NCI-H748 (cell line): ENCODE measurements at regions not wholly inside any gene's neighbourhood (a gene's known extent, or its start where the extent isn't known, plus 50 kb on each side); places are given as distances from the start of the nearest gene placed in this dataset.

ENCODE experiments used
- DNase-seq: peaks from one replicate; lab custom pipeline; 2025; ENCODE audit not compliant: unreplicated experiment; lab: John Stamatoyannopoulos, UW

DNA sequence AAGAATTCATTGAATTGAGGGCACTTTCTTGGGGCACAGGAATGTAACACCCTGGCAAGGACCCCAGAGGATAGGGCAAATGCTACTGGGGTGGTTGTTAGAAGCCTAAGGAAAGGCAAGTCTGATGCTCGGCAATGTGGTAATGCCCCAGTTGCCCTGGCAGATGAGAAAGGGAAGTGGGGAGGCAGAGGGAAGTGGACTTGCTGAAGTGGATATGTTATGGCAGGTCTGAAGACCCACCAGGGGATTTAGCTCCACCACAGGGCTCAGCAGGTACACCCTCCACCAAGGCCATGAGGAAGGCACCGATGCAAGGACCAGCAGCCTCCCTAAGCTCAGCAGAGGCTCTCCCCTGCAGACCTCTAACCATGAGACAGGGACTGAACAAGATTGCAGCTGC lies 184.8 kb downstream of the IRX5 start:
- no peak for DNase-seq

- DNase-seq: no peak
Measured at GRCh38 chr16:55116165-55116920, 185.7 kb downstream of the IRX5 start.

GRCh38 chr16:55118701-55119260 lies 188.1 kb downstream of the IRX5 start:
- DNase-seq: no peak

- no peak for DNase-seq
Measured at GRCh38 chr16:55120408-55120807, 189.7 kb downstream of the IRX5 start.

DNA sequence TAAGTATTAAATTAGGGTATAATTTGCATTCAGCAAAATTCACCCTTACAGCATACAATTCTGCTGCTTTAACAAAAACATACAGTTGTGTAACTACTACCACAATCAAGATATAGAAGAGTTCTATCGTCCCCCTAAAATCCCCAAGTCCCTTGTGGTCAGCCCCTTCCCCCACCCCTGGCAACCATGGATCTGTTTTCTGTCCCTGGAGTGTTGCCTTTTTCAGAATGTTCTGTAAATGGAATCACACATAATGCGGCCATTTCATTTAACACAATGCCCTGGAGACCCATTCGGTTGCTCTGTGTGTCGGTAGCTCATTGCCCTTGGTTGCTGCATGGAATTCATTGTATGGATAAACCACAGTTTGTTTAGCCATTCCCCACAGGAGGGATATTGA lies 190.2 kb downstream of the IRX5 start:
- no peak for DNase-seq

DNA sequence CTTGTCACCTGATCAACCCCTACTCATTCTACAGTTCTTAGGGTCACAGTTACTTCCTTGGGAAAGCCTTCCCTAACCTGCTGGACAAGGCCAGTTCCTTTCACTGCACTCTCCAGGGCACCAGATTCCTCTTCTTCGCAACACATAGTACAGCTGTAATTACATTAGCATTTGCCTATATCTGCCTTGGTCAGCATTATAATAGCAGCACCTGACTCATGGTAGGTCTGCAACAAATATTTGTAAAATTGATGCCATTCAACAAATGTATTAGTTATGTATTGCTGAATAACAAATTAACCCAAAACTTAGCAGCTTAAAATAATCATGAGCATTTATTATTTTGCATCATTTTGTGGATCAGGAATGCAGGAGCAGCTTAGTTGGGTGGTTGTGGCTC lies 193.0 kb downstream of the IRX5 start:
- DNase-seq: no peak

- no peak for DNase-seq
Measured at GRCh38 chr16:55125818-55126385, 195.2 kb downstream of the IRX5 start.

DNA sequence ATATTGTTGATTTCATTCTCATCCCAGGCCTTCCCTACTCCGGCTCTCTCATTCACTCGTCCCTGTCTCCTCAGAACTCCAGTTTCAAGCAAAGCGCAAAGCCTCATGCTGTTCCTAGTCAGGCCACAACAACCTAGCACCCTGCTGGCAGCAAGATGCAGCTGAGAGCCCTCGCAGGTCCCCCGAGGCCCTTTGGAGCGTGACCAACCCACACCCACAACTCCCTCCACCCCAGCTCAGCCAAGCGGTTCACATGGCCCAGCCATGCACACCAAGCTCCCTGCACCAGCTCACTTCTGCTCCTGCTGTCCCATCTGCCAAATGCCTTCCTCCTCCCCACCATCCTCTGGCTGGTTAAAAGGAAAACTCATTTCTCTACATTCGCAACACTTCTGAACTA lies 195.8 kb downstream of the IRX5 start:
- no peak for DNase-seq

- DNase-seq: no peak
Measured at GRCh38 chr16:55130456-55130855, 193.5 kb upstream of the IRX6 start.

DNA sequence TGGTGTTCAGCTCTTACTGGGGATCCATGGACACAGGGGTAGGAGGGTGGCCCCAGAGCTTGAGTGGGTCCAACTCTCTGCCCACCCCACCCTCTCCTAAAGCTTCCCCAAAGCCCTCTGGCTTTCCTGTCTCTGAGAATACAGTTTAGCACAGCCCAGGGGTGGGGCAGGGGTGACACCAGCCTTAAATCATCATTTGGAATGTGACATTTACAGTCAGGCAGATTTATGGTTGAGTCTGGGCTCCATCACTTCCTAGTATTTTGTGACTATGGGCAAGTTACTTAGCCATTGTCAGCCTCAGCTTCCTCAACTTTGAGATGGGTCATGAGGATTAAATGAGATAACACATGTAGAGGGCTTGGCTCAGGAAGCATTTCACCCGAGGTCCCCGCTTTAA lies 193.1 kb upstream of the IRX6 start:
- no peak for DNase-seq

- DNase-seq: peak; percentile 28
Measured at GRCh38 chr16:55133654-55134053, 190.3 kb upstream of the IRX6 start.

DNA sequence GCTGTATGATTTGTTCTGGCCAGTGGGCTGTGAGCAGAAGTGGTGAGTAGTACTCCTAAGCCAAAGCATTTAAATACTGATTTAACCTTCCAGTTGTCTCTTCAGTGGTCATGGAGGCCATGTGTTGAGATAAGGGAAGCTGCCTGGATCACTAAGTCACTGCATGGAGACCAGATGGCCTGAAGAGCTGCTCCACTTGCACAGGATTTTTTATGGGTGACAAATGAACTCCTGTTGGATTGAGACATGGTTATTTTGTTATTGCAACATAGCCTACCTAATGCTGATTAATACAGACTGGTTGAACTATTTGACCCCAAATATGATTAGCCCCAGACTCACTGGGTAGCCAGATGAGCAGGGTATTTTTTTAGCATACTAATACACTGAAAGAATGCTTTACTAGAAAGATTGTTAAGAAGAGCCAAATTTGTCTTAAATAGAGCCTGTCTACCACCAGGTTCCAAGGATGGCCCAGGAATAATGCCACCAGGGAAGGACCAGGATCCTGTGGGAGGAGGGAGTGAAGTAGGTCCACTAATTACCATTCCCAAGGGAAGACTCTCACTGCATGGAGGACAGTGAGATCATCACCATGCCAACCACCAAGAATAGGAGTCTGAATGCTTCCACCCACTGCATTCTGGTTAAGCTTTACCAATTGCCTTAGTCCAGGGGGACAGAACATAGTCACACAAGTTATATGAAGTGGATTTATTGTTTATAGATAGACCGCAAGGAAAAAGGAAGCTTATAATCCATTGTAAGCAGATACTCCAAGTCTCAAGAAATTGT lies 187.4 kb upstream of the IRX6 start:
- peak; percentile 22 for DNase-seq

GRCh38 chr16:55138298-55138697 lies 185.7 kb upstream of the IRX6 start:
- DNase-seq: no peak

GRCh38 chr16:55142405-55142804 lies 181.6 kb upstream of the IRX6 start:
- DNase-seq: no peak

DNA sequence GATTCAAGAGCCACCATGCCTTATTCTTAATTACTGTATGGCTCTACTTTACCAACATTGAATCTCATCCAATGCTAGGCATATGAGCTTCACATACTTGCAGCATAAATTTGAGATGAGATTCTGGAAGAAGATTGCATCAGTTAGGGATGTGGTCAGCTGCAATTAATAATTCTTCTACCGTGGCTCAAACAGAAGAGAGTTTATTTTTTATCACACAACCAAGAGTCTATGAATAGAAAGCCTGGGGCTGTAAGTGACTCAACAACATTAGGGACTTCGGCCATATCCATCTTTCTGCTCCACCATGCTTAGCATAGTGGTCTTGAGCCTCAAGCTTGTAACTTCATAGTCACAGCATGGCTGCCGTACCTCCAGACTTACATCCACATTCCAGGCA lies 179.4 kb upstream of the IRX6 start:
- DNase-seq: no peak

DNA sequence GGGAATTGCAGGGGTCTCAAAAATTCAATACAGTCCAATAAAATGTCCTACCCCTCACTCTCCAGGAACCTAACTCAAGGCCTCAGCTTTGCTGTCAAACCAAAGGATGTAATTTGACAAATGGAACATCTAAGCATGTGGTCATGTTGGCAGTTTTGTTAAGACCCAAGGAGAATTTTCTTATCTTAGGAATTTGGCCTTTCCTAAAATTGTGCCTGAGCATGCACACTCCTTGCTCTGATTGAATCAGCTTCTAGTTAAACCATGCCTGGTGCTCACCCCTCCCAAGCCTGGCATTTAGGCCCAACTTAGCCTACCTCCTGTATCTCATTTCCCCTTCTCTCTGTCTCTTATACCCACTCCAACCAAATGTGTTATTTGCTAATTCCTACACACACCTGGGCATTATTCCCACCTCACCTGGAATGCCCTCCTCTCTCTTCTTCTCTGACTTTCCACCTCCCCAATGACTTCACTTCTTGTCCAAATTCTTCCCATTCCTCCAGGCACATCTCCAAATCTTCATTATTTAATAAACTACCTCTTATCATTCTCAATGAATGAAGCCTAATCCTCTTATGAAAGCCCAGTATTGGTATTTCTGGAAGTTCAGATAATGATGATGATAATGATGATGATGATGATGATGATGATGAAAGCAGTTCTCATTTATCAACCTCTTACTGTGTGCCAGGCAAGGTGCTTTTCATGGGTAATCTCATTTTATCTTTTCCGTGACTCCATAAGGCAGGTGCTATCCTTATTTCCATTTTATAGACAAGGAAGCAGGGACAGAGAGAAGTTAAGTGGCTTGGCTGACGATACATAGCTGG lies 178.0 kb upstream of the IRX6 start:
- no peak for DNase-seq

DNA sequence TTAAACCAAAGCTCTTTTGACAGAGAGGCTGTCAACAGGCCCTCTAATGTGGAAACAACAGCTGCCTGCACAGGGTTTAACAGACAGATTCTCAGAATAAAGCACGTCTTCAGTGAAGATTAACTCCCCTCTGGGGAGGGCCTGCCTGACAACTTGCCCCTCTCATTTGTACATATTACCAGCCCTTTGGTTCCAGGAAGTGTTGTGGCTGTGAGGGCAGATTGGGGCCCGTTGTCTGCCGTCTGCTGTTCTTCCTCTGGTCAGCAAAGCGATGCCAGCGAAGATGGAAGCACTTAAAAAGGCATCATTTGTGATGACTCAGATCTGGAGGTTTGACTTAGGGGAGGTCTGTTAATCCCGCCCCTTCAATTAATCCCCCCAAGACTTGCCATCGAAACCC lies 177.0 kb upstream of the IRX6 start:
- DNase-seq: no peak

GRCh38 chr16:55147396-55147795 lies 176.6 kb upstream of the IRX6 start:
- no peak for DNase-seq

- DNase-seq: no peak
Measured at GRCh38 chr16:55149622-55150021, 174.4 kb upstream of the IRX6 start.

DNA sequence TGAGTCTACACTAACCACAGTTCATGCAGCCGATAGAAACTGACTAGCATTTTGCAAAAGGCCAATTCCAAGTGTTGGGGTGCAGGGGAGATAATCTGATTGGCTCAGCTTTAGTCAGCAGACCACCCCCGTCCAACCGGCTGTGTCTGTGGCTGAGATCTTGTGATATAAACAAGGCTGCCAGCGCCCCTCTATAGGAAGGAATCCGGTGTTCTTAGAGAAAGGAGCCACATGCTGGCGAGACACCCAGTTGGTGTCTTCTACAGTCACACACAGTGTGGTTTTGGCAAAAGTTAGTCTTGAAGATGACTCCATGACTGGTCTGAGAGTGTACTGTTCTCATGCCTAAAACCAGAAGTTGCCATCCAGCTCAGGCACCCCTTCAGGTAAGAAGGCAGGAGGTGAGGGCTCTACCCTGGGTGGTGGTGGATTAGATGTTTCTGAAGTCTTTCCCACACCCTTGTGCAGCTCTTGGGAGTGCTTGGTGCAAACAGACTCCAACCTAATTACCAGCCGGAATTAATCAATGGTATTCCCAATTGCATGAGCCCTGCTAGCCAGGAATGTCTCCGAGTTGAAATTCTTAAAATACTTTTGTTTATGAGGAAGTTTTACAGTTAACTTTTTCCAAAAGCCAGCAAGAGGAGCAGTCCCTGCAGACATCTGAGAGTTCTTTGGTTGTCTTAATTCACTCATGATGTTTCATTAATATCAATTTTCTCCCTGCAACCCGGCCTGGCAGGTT lies 172.3 kb upstream of the IRX6 start:
- DNase-seq: no peak
